ENCODE measurements at regions not wholly inside any gene's neighbourhood (a gene's known extent, or its start where the extent isn't known, plus 50 kb on each side); places are given as distances from the start of the nearest gene placed in this dataset.

GRCh38 chr6:85986681-85987080 is 344.0 kb upstream of the SYNCRIP start:
- Mint-ChIP-seq H3K36me3 (no peaks in the 10 kb centered on the region), H3K9me3 (peaks cover 23% of the 10 kb centered on the region), H3K4me3 (no peak overlapping the region), H3K27ac (no peak overlapping the region), H3K27me3 (no peaks in the 10 kb centered on the region), H3K4me1 (no peaks in the 10 kb centered on the region)

GRCh38 chr6:85983032-85983659 is 340.5 kb upstream of the SYNCRIP start:
- Mint-ChIP-seq H3K27ac (no peak overlapping the region), H3K4me1 (no peaks in the 10 kb centered on the region), H3K36me3 (no peaks in the 10 kb centered on the region), H3K9me3 (peaks cover 21% of the 10 kb centered on the region), H3K4me3 (no peak overlapping the region), H3K27me3 (no peaks in the 10 kb centered on the region)

- no peak overlapping the region for H3K27ac Mint-ChIP-seq
- no peak overlapping the region for H3K4me3 Mint-ChIP-seq
- H3K4me1 Mint-ChIP-seq = no peaks in the 10 kb centered on the region
- H3K27me3 Mint-ChIP-seq = peaks cover 6% of the 10 kb centered on the region
- H3K36me3 Mint-ChIP-seq = no peaks in the 10 kb centered on the region
- peaks cover 5% of the 10 kb centered on the region for H3K9me3 Mint-ChIP-seq
Measured at GRCh38 chr6:85977661-85978060, 335.0 kb upstream of the SYNCRIP start.

GRCh38 chr6:85975957-85976356 is 333.3 kb upstream of the SYNCRIP start:
- no peak overlapping the region for H3K4me3 Mint-ChIP-seq
- H3K27me3 Mint-ChIP-seq = peaks cover 6% of the 10 kb centered on the region
- H3K4me1 Mint-ChIP-seq = no peaks in the 10 kb centered on the region
- peaks cover 5% of the 10 kb centered on the region for H3K9me3 Mint-ChIP-seq
- H3K36me3 Mint-ChIP-seq = no peaks in the 10 kb centered on the region
- H3K27ac Mint-ChIP-seq = no peak overlapping the region

- Mint-ChIP-seq H3K9me3 (peaks cover 5% of the 10 kb centered on the region), H3K36me3 (no peaks in the 10 kb centered on the region), H3K27ac (no peak overlapping the region), H3K27me3 (peaks cover 6% of the 10 kb centered on the region), H3K4me1 (no peaks in the 10 kb centered on the region), H3K4me3 (no peak overlapping the region)
Measured at GRCh38 chr6:85971238-85971637, 328.6 kb upstream of the SYNCRIP start.

- Mint-ChIP-seq H3K27ac (no peak overlapping the region), H3K36me3 (no peaks in the 10 kb centered on the region), H3K4me1 (no peaks in the 10 kb centered on the region), H3K4me3 (no peak overlapping the region), H3K27me3 (peaks cover 5% of the 10 kb centered on the region), H3K9me3 (no peaks in the 10 kb centered on the region)
Measured at GRCh38 chr6:85966828-85967227, 324.1 kb upstream of the SYNCRIP start.

GRCh38 chr6:85961746-85962145 is 319.1 kb upstream of the SYNCRIP start:
- peaks cover 5% of the 10 kb centered on the region for H3K9me3 Mint-ChIP-seq
- no peak overlapping the region for H3K27ac Mint-ChIP-seq
- H3K36me3 Mint-ChIP-seq = no peaks in the 10 kb centered on the region
- no peak overlapping the region for H3K4me3 Mint-ChIP-seq
- H3K27me3 Mint-ChIP-seq = peaks cover 6% of the 10 kb centered on the region
- no peaks in the 10 kb centered on the region for H3K4me1 Mint-ChIP-seq

GRCh38 chr6:85961125-85961524 is 318.4 kb upstream of the SYNCRIP start:
- Mint-ChIP-seq H3K27ac (no peak overlapping the region), H3K4me1 (no peaks in the 10 kb centered on the region), H3K36me3 (no peaks in the 10 kb centered on the region), H3K9me3 (peaks cover 5% of the 10 kb centered on the region), H3K4me3 (no peak overlapping the region), H3K27me3 (peaks cover 6% of the 10 kb centered on the region)

- no peak overlapping the region for H3K27ac Mint-ChIP-seq
- H3K9me3 Mint-ChIP-seq = no peaks in the 10 kb centered on the region
- H3K4me1 Mint-ChIP-seq = no peaks in the 10 kb centered on the region
- no peak overlapping the region for H3K4me3 Mint-ChIP-seq
- H3K27me3 Mint-ChIP-seq = peaks cover 1% of the 10 kb centered on the region
- H3K36me3 Mint-ChIP-seq = no peaks in the 10 kb centered on the region
Measured at GRCh38 chr6:85948481-85948880, 305.8 kb upstream of the SYNCRIP start.

- Mint-ChIP-seq H3K36me3 (no peaks in the 10 kb centered on the region), H3K27ac (no peak overlapping the region), H3K9me3 (peaks cover 6% of the 10 kb centered on the region), H3K4me3 (no peak overlapping the region), H3K27me3 (peaks cover 1% of the 10 kb centered on the region), H3K4me1 (no peaks in the 10 kb centered on the region)
Measured at GRCh38 chr6:85945459-85946185, 302.9 kb upstream of the SYNCRIP start.

GRCh38 chr6:85944776-85945175 is 302.1 kb upstream of the SYNCRIP start:
- Mint-ChIP-seq H3K9me3 (peaks cover 6% of the 10 kb centered on the region), H3K27ac (no peak overlapping the region), H3K4me3 (no peak overlapping the region), H3K27me3 (peaks cover 1% of the 10 kb centered on the region), H3K36me3 (no peaks in the 10 kb centered on the region), H3K4me1 (no peaks in the 10 kb centered on the region)

- Mint-ChIP-seq H3K36me3 (no peaks in the 10 kb centered on the region), H3K4me1 (no peaks in the 10 kb centered on the region), H3K27ac (no peak overlapping the region), H3K27me3 (peaks cover 1% of the 10 kb centered on the region), H3K9me3 (peaks cover 8% of the 10 kb centered on the region), H3K4me3 (no peak overlapping the region)
Measured at GRCh38 chr6:85942844-85943243, 300.2 kb upstream of the SYNCRIP start.

GRCh38 chr6:85936916-85937315 is 294.2 kb upstream of the SYNCRIP start:
- peaks cover 1% of the 10 kb centered on the region for H3K27me3 Mint-ChIP-seq
- H3K36me3 Mint-ChIP-seq = no peaks in the 10 kb centered on the region
- H3K9me3 Mint-ChIP-seq = peaks cover 4% of the 10 kb centered on the region
- no peaks in the 10 kb centered on the region for H3K4me1 Mint-ChIP-seq
- no peak overlapping the region for H3K4me3 Mint-ChIP-seq
- H3K27ac Mint-ChIP-seq = no peak overlapping the region

GRCh38 chr6:85923013-85923430 is 280.3 kb upstream of the SYNCRIP start:
- Mint-ChIP-seq H3K9me3 (peaks cover 4% of the 10 kb centered on the region), H3K4me3 (no peak overlapping the region), H3K27ac (no peak overlapping the region), H3K4me1 (no peaks in the 10 kb centered on the region), H3K27me3 (no peaks in the 10 kb centered on the region), H3K36me3 (no peaks in the 10 kb centered on the region)

- no peaks in the 10 kb centered on the region for H3K4me1 Mint-ChIP-seq
- no peaks in the 10 kb centered on the region for H3K36me3 Mint-ChIP-seq
- no peak overlapping the region for H3K4me3 Mint-ChIP-seq
- H3K27me3 Mint-ChIP-seq = no peaks in the 10 kb centered on the region
- peaks cover 4% of the 10 kb centered on the region for H3K9me3 Mint-ChIP-seq
- H3K27ac Mint-ChIP-seq = no peak overlapping the region
Measured at GRCh38 chr6:85920782-85921181, 278.1 kb upstream of the SYNCRIP start.

GRCh38 chr6:85917522-85917921 is 274.8 kb upstream of the SYNCRIP start:
- no peak overlapping the region for H3K27ac Mint-ChIP-seq
- H3K4me1 Mint-ChIP-seq = no peaks in the 10 kb centered on the region
- no peaks in the 10 kb centered on the region for H3K9me3 Mint-ChIP-seq
- no peaks in the 10 kb centered on the region for H3K36me3 Mint-ChIP-seq
- H3K4me3 Mint-ChIP-seq = no peak overlapping the region
- H3K27me3 Mint-ChIP-seq = no peaks in the 10 kb centered on the region

Measured in activated naive CD4-positive, alpha-beta T cell treated with anti-CD3 and anti-CD28 coated beads, Interleukin-2, amount 50 U/mL, for 24 hours (primary cell).